ENCODE measurements at regions not wholly inside any gene's neighbourhood (a gene's known extent, or its start where the extent isn't known, plus 50 kb on each side); places are given as distances from the start of the nearest gene placed in this dataset.
"Not testable (repeated sequence)": the region's sequence is repeated elsewhere in the genome, so short reads cannot be mapped to it uniquely, and the experiment has no call there.

- DNase-seq (ENCODE audit: low read depth), result not testable (repeated sequence)
Observed at GRCh38 chr1:83395130-83395529, 603.8 kb downstream of the TTLL7 start.

GRCh38 chr1:83386946-83387345 lies 612.0 kb downstream of the TTLL7 start:
- not testable (repeated sequence) for DNase-seq (ENCODE audit: low read depth)

GRCh38 chr1:83383107-83383506 lies 615.8 kb downstream of the TTLL7 start:
- DNase-seq (ENCODE audit: low read depth), result not testable (repeated sequence)

- not testable (repeated sequence) for DNase-seq (ENCODE audit: low read depth)
Observed at GRCh38 chr1:83373018-83373417, 625.9 kb downstream of the TTLL7 start.

- DNase-seq (ENCODE audit: low read depth), result not testable (repeated sequence)
Observed at GRCh38 chr1:83369853-83370252, 629.1 kb downstream of the TTLL7 start.

- not testable (repeated sequence) for DNase-seq (ENCODE audit: low read depth)
Observed at GRCh38 chr1:83365320-83365719, 633.6 kb downstream of the TTLL7 start.

DNA sequence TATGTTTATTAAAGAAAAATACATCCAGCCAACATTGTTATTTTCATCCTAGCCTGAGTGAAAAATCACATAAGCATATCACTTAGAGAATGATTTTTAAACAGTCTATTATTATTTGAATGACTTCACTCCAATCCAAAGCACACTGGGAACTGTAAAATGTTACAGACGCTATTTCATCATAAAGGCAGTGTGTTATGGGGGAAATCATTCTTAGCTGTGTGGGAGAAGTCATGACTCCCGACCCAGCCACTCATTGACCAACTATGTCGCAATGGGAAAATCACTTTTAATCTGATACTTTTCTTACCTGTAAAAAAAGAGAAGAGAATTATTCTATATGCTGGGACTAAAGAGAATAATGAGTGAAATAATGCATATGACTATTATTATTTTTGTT lies 653.6 kb downstream of the TTLL7 start:
- not testable (repeated sequence) for DNase-seq (ENCODE audit: low read depth)

DNA sequence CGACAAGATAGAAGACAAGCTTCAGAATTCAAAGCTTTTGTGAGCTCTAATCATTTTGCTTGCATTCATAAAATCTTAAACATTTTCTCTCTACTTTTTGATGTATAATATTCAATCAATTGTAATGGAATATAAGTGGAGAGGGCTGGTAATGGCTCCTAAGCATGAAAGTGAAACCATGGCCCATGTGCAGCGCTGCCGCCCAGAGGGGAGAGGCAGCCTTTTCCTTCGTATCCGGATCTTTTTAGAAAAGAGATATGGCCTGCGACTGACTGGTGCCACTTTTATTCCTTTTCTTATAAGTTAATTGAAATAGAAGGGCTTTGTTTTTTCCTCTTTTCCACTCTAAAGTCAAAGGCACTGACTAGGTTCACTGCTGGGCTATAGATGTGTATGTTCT lies 655.2 kb downstream of the TTLL7 start:
- peak; percentile 12 for DNase-seq (ENCODE audit: low read depth)

GRCh38 chr1:83342995-83343394 lies 655.9 kb downstream of the TTLL7 start:
- DNase-seq (ENCODE audit: low read depth), result peak; percentile 2

DNA sequence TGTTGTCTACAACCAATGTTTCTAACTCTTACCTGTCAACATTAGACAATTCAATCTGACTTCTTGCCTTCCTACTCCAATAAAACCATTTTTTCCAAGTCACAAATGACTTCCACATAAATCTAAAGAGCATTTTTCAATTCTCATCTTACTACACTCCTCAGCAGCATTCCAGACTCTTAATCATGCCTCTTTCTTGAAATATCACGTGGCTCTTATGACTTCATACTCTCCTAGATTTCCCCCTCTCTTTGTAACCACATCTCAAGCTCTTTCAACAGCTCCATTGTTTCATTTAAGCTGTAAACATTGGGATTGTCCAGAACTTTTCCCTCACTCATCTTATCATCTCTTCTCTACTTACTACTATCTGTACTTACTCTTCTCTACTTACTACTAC lies 666.6 kb downstream of the TTLL7 start:
- not testable (repeated sequence) for DNase-seq (ENCODE audit: low read depth)

GRCh38 chr1:83318366-83318765 lies 680.6 kb downstream of the TTLL7 start:
- no peak for DNase-seq (ENCODE audit: low read depth)

DNA sequence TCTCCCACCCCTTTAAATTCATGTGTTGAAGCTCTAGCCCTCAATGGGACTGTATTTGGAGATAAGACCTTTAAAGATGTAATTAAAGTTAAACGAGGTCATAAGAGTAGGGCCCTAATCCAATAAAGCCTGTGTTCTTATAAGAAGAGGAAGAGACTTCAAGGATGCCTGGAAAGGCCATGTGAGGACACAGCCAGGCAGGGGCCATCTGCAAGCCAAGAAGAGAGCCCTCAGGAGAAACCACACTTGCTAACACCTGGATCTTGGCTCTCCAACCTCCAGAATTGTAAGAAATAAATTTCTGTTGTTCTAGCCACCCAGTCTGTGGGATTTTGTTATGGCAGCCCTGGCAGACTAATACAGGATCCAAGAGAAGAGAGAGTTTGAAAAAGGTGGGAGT lies 683.5 kb downstream of the TTLL7 start:
- not testable (repeated sequence) for DNase-seq (ENCODE audit: low read depth)

- not testable (repeated sequence) for DNase-seq (ENCODE audit: low read depth)
Observed at GRCh38 chr1:83310161-83310560, 688.8 kb downstream of the TTLL7 start.

GRCh38 chr1:83309035-83309434 lies 689.9 kb downstream of the TTLL7 start:
- DNase-seq (ENCODE audit: low read depth), result not testable (repeated sequence)

GRCh38 chr1:83306811-83307210 lies 692.1 kb downstream of the TTLL7 start:
- not testable (repeated sequence) for DNase-seq (ENCODE audit: low read depth)

- not testable (repeated sequence) for DNase-seq (ENCODE audit: low read depth)
Observed at GRCh38 chr1:83295594-83295993, 703.3 kb downstream of the TTLL7 start.

DNA sequence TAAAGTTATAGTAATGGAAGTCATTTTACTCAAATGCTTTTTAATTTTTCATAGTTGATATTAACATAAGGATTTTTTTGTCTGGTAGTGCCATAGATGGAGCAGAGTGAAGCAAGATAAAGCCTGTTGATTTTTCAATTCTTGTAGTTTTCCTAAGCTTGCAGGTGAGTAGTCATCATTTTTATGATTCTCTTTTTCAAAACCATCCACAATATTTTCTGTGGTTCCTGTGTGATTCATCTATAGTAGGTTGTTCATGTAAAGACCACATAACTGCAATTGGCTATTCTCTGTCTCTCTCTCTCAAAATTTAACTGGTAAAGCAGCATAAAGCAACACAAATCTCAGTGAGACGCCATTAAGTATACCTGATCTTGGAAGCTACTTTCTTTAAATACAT lies 711.5 kb downstream of the TTLL7 start:
- not testable (repeated sequence) for DNase-seq (ENCODE audit: low read depth)

GRCh38 chr1:83274656-83275055 lies 724.3 kb downstream of the TTLL7 start:
- DNase-seq (ENCODE audit: low read depth), result not testable (repeated sequence)

DNA sequence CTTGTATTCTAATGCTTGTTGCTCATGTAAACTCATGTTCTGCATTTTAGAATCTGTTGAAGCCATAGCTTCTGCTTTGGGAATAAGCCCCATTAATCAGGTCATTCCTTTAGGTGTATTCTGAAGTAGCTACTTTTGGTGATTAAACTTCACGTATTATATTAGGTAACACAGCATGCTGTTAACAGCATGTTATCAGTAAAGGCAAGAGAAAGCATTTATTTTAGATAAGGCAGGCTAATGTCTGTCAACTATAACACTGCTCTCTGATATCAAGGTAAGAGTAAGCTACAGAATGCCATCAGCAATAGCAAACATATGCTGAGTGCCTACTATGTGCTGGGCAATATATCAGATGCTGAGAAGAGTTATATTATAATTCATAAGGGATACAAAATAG lies 726.4 kb downstream of the TTLL7 start:
- not testable (repeated sequence) for DNase-seq (ENCODE audit: low read depth)

- peak; percentile 2 for DNase-seq (ENCODE audit: low read depth)
Observed at GRCh38 chr1:83271834-83272233, 727.1 kb downstream of the TTLL7 start.

DNA sequence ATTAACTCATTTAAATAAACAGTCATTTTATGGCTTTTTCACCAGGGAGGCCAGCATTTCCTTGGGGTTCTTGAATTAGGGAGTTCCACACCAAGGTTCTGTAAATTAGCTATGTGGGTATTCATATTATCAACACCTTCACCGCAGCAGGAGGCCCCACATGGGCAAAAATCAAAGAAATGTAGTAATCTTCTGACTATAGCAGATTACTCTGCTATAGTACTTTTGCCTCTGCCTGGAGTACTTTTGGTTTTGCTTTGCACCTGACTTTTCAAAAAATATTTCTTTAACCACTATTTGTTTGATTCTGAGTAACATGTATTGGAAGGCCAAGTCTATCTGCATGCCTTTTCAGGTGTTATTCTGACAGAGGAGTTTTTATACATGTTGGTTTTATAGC lies 728.1 kb downstream of the TTLL7 start:
- DNase-seq (ENCODE audit: low read depth), result not testable (repeated sequence)

DNA sequence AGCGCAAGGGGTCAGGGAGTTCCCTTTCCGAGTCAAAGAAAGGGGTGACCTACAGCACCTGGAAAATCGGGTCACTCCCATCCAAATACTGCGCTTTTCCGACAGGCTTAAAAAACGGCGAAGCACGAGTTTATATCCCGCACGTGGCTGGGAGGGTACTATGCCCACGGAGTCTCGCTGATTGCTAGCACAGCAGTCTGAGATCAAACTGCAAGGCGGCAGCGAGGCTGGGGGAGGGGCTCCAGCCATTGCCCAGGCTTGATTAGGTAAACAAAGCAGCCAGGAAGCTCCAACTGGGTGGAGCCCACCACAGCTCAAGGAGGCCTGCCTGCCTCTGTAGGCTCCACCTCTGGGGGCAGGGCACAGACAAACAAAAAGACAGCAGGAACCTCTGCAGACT lies 735.1 kb downstream of the TTLL7 start:
- not testable (repeated sequence) for DNase-seq (ENCODE audit: low read depth)

DNA sequence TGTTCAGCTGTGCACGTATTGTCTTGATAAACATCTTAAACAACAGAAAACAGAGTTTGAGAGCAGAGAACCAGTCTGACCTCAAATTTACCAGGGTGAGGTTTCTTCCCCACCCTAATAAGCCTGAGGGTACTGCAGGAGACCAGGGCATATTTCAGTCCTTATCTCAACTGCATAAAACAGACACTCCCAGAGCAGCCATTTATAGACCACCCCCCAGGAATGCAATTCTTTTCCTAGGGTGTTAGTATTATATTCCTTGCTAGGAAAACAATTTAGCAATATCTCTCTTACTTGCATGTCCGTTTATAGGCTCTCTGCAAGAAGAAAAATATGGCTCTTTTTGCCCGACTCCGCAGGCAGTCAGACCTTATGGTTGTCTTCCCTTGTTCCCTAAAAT lies 747.2 kb downstream of the TTLL7 start:
- DNase-seq (ENCODE audit: low read depth), result not testable (repeated sequence)

GRCh38 chr1:83246780-83247179 lies 752.2 kb downstream of the TTLL7 start:
- DNase-seq (ENCODE audit: low read depth), result not testable (repeated sequence)
